H9 (cell line): ENCODE measurements at regions not wholly inside any gene's neighbourhood (a gene's known extent, or its start where the extent isn't known, plus 50 kb on each side); places are given as distances from the start of the nearest gene placed in this dataset.

Source experiments
- DNase-seq: peaks from one replicate; pipeline ENCODE4 v3.0.0-alpha.2; 2017
- H2AFZ ChIP-seq: one replicate; pipeline ENCODE4 v1.6.1; 2013; ENCODE audit warnings: mild to moderate bottlenecking, low read length, control low read depth, moderate library complexity
- H2AK5ac ChIP-seq: 2 replicates; pipeline ENCODE4 v1.6.1; 2013; ENCODE audit warnings: low read length, control low read depth, mixed read lengths; ENCODE audit not compliant: insufficient read length
- H2BK120ac ChIP-seq: one replicate; pipeline ENCODE4 v1.6.1; 2013; ENCODE audit warnings: low read depth, mild to moderate bottlenecking, low read length, control low read depth, inconsistent platforms; ENCODE audit not compliant: poor library complexity, severe bottlenecking
- H2BK12ac ChIP-seq: 2 replicates; pipeline ENCODE4 v1.6.1; 2013; ENCODE audit warnings: low read length, control low read depth, mixed read lengths, low read depth; ENCODE audit not compliant: insufficient read length
- H2BK15ac ChIP-seq: 2 replicates; pipeline ENCODE4 v1.6.1; 2013; ENCODE audit warnings: low read depth, low read length, control low read depth
- H2BK20ac ChIP-seq: one replicate; pipeline ENCODE4 v1.6.1; 2013; ENCODE audit warnings: low read depth, mild to moderate bottlenecking, low read length, control low read depth, inconsistent platforms; ENCODE audit not compliant: poor library complexity, severe bottlenecking
- H2BK5ac ChIP-seq: 2 replicates; pipeline ENCODE4 v1.6.1; 2013; ENCODE audit warnings: low read length, control low read depth, mixed read lengths; ENCODE audit not compliant: insufficient read length
- H3K14ac ChIP-seq: 2 replicates; pipeline ENCODE4 v1.6.1; 2013; ENCODE audit warnings: low read length, control low read depth; ENCODE audit not compliant: insufficient read depth
- H3K18ac ChIP-seq: 2 replicates; pipeline ENCODE4 v1.6.1; 2013; ENCODE audit warnings: low read depth, mild to moderate bottlenecking, mixed read lengths, low read length, control low read depth; ENCODE audit not compliant: insufficient read length
- H3K23ac ChIP-seq: 2 replicates; pipeline ENCODE4 v1.6.1; 2013; ENCODE audit warnings: low read length, control low read depth, mixed read lengths, low read depth; ENCODE audit not compliant: insufficient read length
- H3K23me2 ChIP-seq: 2 replicates; pipeline ENCODE4 v1.6.1; 2013; ENCODE audit warnings: low read depth, mild to moderate bottlenecking, mixed read lengths, low read length, control low read depth; ENCODE audit not compliant: insufficient read length, poor library complexity, severe bottlenecking
- H3K27ac ChIP-seq: 2 replicates; pipeline ENCODE4 v1.5.1; 2013; ENCODE audit warnings: low read length, control low read depth, mixed read lengths, low read depth; ENCODE audit not compliant: insufficient read length
- H3K27me3 ChIP-seq: 2 replicates; pipeline ENCODE4 v1.6.1; 2013; ENCODE audit warnings: low read length, control low read depth, inconsistent platforms; ENCODE audit not compliant: insufficient read depth
- H3K4ac ChIP-seq: 2 replicates; pipeline ENCODE4 v1.6.1; 2013; ENCODE audit warnings: low read depth, mild to moderate bottlenecking, control low read depth, inconsistent platforms, low read length, moderate library complexity
- H3K4me1 ChIP-seq: 2 replicates; pipeline ENCODE4 v1.6.1; 2013; ENCODE audit warnings: low read length, control low read depth, inconsistent platforms; ENCODE audit not compliant: insufficient read depth
- H3K4me2 ChIP-seq: 2 replicates; pipeline ENCODE4 v1.6.1; 2013; ENCODE audit warnings: low read length, control low read depth, mixed read lengths; ENCODE audit not compliant: insufficient read length, insufficient read depth
- H3K56ac ChIP-seq: 2 replicates; pipeline ENCODE4 v1.6.1; 2013; ENCODE audit warnings: low read depth, mild to moderate bottlenecking, mixed read lengths, low read length, control low read depth; ENCODE audit not compliant: insufficient read length
- H3K79me1 ChIP-seq: 2 replicates; pipeline ENCODE4 v1.6.1; 2013; ENCODE audit warnings: low read depth, mild to moderate bottlenecking, moderate library complexity, low read length, control low read depth, inconsistent platforms; ENCODE audit not compliant: insufficient read depth, poor library complexity, severe bottlenecking
- H3K79me2 ChIP-seq: 2 replicates; pipeline ENCODE4 v1.6.1; 2013; ENCODE audit warnings: low read length, control low read depth, inconsistent platforms; ENCODE audit not compliant: insufficient read depth
- H3K9ac ChIP-seq: 2 replicates; pipeline ENCODE4 v1.6.1; 2013; ENCODE audit warnings: low read length, control low read depth, mixed read lengths; ENCODE audit not compliant: insufficient read length; ENCODE audit errors: extremely low read depth
- H3K9me3 ChIP-seq: one replicate; pipeline ENCODE4 v1.6.1; 2013; ENCODE audit warnings: low read depth, low read length, inconsistent platforms; ENCODE audit not compliant: control insufficient read depth
- H3T11ph ChIP-seq: one replicate; pipeline ENCODE4 v1.6.1; 2013; ENCODE audit warnings: mild to moderate bottlenecking, low read length, control low read depth, inconsistent platforms
- H4K20me1 ChIP-seq: one replicate; pipeline ENCODE4 v1.6.1; 2013; ENCODE audit not compliant: control insufficient read depth, insufficient read length, insufficient read depth
- H4K5ac ChIP-seq: 2 replicates; pipeline ENCODE4 v1.6.1; 2013; ENCODE audit warnings: low read depth, mild to moderate bottlenecking, mixed read lengths, low read length, control low read depth; ENCODE audit not compliant: insufficient read length
- H4K8ac ChIP-seq: replicated peaks from 2 replicates; pipeline ENCODE4 v1.6.1; 2013; ENCODE audit warnings: low read length, control low read depth, mixed read lengths, low read depth; ENCODE audit not compliant: insufficient read length
- H4K91ac ChIP-seq: 2 replicates; pipeline ENCODE4 v1.6.1; 2013; ENCODE audit warnings: low read depth, mild to moderate bottlenecking, moderate library complexity, mixed read lengths, low read length, control low read depth; ENCODE audit not compliant: insufficient read length
- H3K27ac Mint-ChIP-seq, 3 experiments: 2 replicates in 2 of 3; 3 replicates in 1 of 3; pipeline ENCODE4 v1.8.0; 2020 to 2021; ENCODE audit warnings: mixed read lengths in 3 of 3, mild to moderate bottlenecking in 1 of 3, moderate library complexity in 1 of 3
- H3K27me3 Mint-ChIP-seq: 2 replicates; pipeline ENCODE4 v1.8.0; 2021; ENCODE audit warnings: low read depth, mild to moderate bottlenecking, moderate library complexity, mixed read lengths
- H3K36me3 Mint-ChIP-seq, 3 experiments: 2 replicates in 2 of 3; 3 replicates in 1 of 3; pipeline ENCODE4 v1.8.0; 2020 to 2021; ENCODE audit warnings: low read depth in 3 of 3, mixed read lengths in 3 of 3; ENCODE audit not compliant: insufficient read depth in 1 of 3
- H3K4me1 Mint-ChIP-seq, 2 experiments: 2 replicates each; pipeline ENCODE4 v1.8.0; 2020; ENCODE audit warnings: mixed read lengths in 2 of 2
- H3K4me3 Mint-ChIP-seq, 2 experiments: 2 replicates in 1 of 2; 3 replicates in 1 of 2; pipeline ENCODE4 v1.8.0; 2020 to 2021; ENCODE audit warnings: mild to moderate bottlenecking in 2 of 2, mixed read lengths in 2 of 2, moderate library complexity in 1 of 2
- H3K9me3 Mint-ChIP-seq, 2 experiments: 2 replicates in 1 of 2; 3 replicates in 1 of 2; pipeline ENCODE4 v1.8.0; 2020; ENCODE audit warnings: mild to moderate bottlenecking in 2 of 2, mixed read lengths in 2 of 2, moderate library complexity in 1 of 2
- WGBS: extraction: QIAGEN DNeasy Blood & Tissue Kit; methylation state at CpG from one replicate; pipeline ENCODE4 v1.1.7; 2013; ENCODE audit warnings: missing lambda C conversion rate, low lambda C conversion rate, mixed read lengths; ENCODE audit not compliant: insufficient read length; ENCODE audit errors: extremely low coverage; 5-methylcytosine and 5-hydroxymethylcytosine counted together
- TF ChIP-seq, protein P1 (sequence below): fragments of 200-600 bp; sonication (generic); conservative IDR thresholded peaks from 3 replicates; pipeline ENCODE4 v1.8.0; 2021; ENCODE audit warnings: antibody characterized with exemption, mild to moderate bottlenecking

DNA sequence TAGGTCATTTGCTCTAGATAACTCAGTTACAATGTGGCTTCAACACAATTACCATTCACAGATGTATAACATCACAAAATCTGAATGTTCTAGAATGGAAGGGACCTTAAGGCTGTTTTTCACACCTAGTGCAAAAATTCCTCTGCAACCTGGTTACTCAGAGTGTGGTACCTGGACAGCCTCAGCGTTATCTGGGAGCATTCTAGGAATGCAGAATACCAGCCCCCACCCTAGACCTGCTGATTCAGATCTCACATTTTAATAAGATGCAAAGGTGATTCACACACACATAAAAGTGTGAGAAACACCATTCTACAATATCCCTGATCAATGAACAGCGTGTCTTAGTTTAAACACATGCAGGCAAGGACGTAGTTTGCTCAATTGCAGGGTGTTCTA lies 233.1 kb downstream of the TDRD15 start:
- no peak overlapping the region for H3T11ph ChIP-seq
- no peak overlapping the region for H4K8ac ChIP-seq
- H3K4me2 ChIP-seq: no peak overlapping the region
- peaks cover 3 to 4% of the 10 kb centered on the region in 2 experiments; a peak in 3 of 4 replicates for H3K4me1 Mint-ChIP-seq
- H3K27me3 Mint-ChIP-seq: no peaks in the 10 kb centered on the region; the same call in 1 of the 2 replicates
- no peak overlapping the region for H3K18ac ChIP-seq
- no peak overlapping the region for H3K14ac ChIP-seq
- no peak overlapping the region for H3K4me3 Mint-ChIP-seq
- no peak for DNase-seq
- H4K20me1 ChIP-seq: no peaks in the 10 kb centered on the region
- H3K9me3 Mint-ChIP-seq: peaks cover 15 to 18% of the 10 kb centered on the region in 2 experiments
- no peaks in the 10 kb centered on the region for H3K79me2 ChIP-seq
- no peaks in the 10 kb centered on the region for H3K23me2 ChIP-seq
- H3K4ac ChIP-seq: no peak overlapping the region
- H3K36me3 Mint-ChIP-seq: peaks cover 6 to 18% (median 13%) of the 10 kb centered on the region in 3 experiments; a peak in 5 of 7 replicates
- H2BK5ac ChIP-seq: no peak overlapping the region
- H2BK20ac ChIP-seq: no peak overlapping the region
- TF ChIP-seq, protein P1, sequence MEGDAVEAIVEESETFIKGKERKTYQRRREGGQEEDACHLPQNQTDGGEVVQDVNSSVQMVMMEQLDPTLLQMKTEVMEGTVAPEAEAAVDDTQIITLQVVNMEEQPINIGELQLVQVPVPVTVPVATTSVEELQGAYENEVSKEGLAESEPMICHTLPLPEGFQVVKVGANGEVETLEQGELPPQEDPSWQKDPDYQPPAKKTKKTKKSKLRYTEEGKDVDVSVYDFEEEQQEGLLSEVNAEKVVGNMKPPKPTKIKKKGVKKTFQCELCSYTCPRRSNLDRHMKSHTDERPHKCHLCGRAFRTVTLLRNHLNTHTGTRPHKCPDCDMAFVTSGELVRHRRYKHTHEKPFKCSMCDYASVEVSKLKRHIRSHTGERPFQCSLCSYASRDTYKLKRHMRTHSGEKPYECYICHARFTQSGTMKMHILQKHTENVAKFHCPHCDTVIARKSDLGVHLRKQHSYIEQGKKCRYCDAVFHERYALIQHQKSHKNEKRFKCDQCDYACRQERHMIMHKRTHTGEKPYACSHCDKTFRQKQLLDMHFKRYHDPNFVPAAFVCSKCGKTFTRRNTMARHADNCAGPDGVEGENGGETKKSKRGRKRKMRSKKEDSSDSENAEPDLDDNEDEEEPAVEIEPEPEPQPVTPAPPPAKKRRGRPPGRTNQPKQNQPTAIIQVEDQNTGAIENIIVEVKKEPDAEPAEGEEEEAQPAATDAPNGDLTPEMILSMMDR: no peak
- no peak overlapping the region for H3K23ac ChIP-seq
- H3K27ac Mint-ChIP-seq: no peak overlapping the region
- H2BK15ac ChIP-seq: no peak overlapping the region
- no peak overlapping the region for H2BK12ac ChIP-seq
- H2AK5ac ChIP-seq: no peak overlapping the region
- no peak overlapping the region for H3K9ac ChIP-seq
- H2BK120ac ChIP-seq: no peak overlapping the region
- no peaks in the 10 kb centered on the region for H3K27me3 ChIP-seq
- no peaks in the 10 kb centered on the region for H3K4me1 ChIP-seq
- no peak overlapping the region for H3K56ac ChIP-seq
- no peak overlapping the region for H4K5ac ChIP-seq
- H3K9me3 ChIP-seq: peaks cover 14% of the 10 kb centered on the region
- H3K79me1 ChIP-seq: no peaks in the 10 kb centered on the region
- H2AFZ ChIP-seq: no peak overlapping the region
- H3K27ac ChIP-seq: no peak overlapping the region
- H4K91ac ChIP-seq: no peak overlapping the region
- no CpG with 5 or more reads among the region's 3 CpGs for WGBS
